GM12878 (cell line): ENCODE measurements at regions not wholly inside any gene's neighbourhood (a gene's known extent, or its start where the extent isn't known, plus 50 kb on each side); places are given as distances from the start of the nearest gene placed in this dataset.

Source experiments
- SMARCA5 ChIP-seq: fragments of 450-650 bp; IDR thresholded peaks from 2 replicates; pipeline ENCODE4 v1.6.1; 2017; ENCODE audit warnings: mild to moderate bottlenecking
- ZNF687 ChIP-seq: fragments of 450-650 bp; IDR thresholded peaks from 2 replicates; pipeline ENCODE4 v1.6.1; 2017; ENCODE audit warnings: mild to moderate bottlenecking, moderate library complexity

GRCh38 chr2:230661072-230661957 is 51.3 kb upstream of the CAB39 start (continued):
- TF ChIP-seq ZNF687, result peak; percentile 65; the same call in 1 of the 2 replicates
- TF ChIP-seq SMARCA5, result 0 out of 2 replicates have a peak, but pooled peaks have one; percentile 15
